UCSD-AML1 (cell line): ENCODE measurements at regions not wholly inside any gene's neighbourhood (a gene's known extent, or its start where the extent isn't known, plus 50 kb on each side); places are given as distances from the start of the nearest gene placed in this dataset.

Source experiments
- DNase-seq: peaks from one replicate; lab custom pipeline; 2025; ENCODE audit not compliant: unreplicated experiment; lab: John Stamatoyannopoulos, UW

DNA sequence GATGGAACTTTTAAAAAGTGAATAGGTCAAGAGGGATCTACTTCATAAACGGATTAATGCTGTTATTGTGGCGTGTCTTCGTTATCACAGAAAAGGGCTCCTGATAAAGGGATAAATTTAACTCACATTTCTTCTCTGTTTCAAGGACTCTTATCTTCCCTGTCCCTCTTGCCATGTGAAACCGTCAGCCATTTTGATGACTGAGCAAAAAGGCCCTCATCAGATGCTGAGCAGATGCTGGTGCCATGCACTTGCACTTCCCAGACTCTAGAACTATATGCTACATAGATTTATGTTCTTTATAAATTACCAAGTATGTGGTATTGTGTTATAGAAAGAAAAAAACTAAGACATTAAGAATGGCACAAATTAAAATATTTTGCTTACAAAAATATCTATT is 1011.8 kb upstream of the GBE1 start:
- no peak for DNase-seq

DNA sequence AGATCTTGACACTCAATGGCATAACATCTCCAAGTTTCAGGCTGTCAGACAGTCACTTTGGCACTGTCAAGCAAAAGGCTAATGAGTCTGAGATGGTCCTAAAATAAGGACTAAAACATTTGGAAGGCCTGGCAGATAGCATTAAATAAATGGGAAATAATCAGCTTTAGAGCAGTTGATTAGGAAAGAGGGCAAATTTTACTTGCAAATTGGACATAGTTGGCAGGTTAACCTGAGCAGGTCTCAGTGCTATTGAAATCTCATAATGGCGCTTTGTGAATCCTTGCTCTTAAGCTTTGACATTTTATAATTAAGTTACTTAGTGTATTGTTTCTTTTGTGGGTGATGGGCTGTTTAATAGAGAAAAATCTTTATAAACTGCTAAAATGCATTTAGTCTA is 1003.1 kb upstream of the GBE1 start:
- DNase-seq = no peak

DNA sequence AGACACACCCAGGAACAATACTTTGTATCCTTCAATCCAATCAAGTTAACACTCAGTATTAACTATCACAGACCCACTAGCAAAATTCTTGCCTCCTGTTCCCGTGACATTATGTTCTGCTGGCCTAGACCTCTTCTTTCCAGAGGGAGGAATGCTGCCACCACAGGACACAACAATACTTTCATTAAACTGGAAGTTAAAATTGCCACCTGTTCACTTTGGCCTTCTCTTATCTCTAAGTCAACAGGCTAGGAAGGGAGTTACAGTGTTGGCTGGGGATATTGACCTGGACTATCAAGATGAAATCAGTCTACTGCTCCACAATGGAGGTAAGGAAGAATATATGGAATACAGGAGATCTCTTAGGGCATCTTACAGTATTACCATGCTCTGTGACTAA is 1000.4 kb upstream of the GBE1 start:
- DNase-seq = no peak

DNA sequence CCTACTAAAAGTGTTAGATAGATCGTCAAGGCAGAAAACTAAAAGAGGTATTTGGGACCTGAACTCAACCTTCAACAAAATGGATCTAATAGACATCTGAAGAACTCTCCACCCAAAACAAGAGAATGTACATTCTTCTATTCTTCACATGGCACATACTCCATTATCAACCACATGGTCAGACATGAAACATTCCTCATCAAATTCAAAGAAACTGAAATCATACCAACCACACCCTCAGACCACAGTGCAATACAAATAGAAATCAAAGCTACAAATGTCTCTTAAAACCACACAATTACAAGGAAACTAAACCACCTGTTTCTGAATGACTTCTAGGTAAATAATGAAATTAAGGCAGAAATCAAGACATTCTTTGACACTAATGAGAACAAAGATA is 984.1 kb upstream of the GBE1 start:
- no peak for DNase-seq

DNA sequence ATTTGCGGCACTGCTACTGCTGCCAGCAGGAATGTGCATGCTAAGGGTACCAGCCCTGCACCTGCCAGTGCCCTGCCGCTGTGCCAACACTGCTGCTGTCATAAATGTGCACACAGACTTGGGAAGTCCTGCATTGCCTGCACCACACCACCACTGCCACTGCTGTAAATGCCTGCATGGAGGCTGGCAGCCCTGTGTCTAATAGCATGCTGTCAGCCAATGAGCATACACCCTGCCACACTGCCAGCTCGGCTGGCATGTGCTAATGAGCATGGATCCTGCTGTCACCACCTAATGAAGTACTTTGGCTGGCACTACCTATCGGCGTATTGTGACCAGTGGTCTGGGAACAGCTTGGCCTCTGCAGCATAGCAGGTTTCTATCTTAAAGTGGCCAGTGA is 981.8 kb upstream of the GBE1 start:
- DNase-seq = no peak

DNA sequence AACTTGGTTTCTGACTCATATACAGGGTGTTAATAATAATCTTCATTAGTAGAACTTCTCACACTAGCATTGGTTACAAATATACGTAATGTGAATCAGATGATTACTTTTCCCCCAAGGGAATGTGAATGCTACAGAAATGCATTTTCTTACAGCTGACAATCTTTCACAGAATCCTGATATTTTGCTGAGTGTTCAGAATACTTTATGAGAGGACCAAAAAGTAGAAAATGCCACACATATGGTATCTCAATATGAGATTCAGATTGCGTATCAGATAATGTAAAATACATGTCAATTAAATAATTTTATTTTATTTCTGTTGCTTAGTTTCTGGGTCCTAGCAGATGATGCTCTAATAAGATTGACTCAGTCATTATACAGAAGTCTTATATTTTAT is 979.9 kb upstream of the GBE1 start:
- DNase-seq = no peak

DNA sequence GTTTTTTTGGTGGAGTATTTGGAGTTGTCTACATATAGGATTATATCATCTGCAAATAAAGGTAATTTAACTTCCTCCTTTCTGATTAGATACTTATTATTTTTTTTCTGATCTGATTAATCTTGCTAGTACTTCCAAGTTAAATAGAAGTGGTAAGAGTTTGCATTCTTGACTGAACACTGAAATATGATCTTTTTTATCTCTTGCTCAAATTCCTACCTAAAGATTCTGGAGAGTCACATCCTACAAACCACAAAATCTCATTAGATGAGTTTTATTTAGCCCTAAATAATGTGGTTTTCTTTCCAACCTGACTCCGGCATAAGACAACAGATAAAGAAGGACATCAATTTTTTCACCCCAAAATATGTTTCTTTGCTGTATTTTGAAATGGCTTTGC is 977.9 kb upstream of the GBE1 start:
- no peak for DNase-seq

DNA sequence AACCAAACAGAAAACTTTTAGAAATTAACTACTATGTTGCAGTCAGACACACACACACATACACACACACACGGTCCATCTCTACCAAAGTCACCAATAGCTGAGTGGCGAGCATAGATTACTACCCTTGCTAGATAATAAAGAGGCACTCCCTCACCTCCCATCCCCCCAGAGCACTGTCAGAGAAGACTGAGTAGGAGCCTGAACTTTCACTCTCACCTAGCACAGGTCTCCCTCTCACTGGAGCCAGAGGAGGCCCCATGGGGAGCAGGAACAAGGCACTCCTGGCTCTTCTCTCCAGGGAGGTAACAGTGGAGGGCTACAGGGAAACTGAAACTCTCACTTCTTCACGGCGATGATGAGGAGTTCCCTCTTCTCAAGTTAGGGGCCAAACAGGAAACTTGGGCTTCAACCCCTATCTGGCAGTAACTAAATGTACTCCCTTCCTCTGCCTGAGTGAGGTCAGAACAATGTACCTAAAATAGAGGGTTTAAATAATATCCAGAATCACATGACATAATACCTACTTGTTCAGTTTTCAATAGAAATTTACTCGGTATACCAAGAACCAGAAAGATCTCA is 975.3 kb upstream of the GBE1 start:
- peak; percentile 24 for DNase-seq

DNA sequence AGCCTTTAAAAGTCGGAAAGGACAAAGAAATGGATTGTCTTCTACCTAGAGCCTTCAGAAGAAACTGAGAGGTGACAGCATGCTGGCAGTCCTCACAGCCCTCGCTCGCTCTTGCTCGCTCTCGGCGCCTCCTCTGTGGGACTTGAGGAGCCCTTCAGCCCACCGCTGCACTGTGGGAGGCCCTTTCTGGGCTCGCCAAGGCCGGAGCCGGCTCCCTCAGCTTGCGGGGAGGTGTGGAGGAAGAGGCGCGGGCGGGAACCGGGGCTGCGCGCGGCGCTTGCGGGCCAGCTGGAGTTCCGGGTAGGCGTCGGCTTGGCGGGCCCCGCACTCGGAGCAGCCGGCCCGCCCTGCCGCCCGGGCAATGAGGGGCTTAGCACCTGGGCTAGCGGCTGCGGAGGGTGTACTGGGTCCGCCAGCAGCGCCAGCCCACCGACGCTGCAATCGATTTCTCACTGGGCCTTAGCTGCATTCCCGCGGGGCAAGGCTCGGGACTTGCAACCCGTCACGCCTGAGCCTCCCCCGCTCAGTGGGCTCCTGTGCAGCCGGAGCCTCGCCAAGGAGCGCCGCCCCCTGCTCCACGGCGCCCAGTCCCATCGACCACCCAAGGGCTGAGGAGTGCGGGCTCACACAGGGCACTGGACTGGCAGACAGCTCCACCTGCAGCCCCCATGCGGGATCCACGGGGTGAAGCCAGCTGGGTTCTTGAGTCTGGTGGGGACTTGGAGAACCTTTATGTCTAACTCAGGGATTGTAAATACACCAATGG is 953.8 kb upstream of the GBE1 start:
- DNase-seq = no peak

DNA sequence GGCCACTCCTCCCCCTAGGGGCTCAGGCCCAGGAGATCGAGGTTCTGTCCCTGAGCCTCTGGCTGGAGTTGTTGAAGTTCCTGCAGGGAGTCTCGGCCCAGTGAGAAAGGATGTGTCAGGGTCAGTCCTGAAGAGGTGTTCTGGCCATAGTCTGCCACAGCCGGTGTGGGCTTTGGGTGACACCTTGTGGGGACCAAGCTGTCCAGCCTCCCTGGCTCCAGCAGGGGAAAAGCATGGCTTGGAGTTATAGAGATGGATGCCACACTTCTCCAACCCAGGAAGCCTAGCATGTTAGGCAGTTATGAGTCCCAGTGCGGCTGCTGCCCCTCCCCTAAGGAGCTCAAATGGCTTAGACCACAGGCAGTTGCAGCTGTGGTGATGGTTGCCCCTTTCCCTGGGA is 945.6 kb upstream of the GBE1 start:
- DNase-seq = peak; percentile 8

DNA sequence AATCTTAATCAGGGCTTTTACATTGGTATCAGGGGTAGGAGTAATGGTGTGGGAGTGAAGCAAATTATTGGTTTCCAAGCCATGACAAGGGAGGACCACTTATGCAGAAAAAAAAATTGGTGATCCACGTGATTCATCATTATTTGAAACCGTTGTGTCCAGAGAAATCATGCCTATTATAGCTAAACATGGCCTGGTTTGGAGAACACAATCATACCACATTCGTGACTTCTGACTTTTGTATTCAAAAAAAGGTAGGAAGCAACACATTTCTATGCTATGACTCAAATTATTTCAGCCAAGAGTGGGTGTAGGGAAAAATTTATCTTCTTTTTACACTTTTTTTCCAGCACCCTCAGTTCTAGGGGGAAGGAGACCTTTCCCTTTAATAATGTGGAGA is 924.3 kb upstream of the GBE1 start:
- no peak for DNase-seq

DNA sequence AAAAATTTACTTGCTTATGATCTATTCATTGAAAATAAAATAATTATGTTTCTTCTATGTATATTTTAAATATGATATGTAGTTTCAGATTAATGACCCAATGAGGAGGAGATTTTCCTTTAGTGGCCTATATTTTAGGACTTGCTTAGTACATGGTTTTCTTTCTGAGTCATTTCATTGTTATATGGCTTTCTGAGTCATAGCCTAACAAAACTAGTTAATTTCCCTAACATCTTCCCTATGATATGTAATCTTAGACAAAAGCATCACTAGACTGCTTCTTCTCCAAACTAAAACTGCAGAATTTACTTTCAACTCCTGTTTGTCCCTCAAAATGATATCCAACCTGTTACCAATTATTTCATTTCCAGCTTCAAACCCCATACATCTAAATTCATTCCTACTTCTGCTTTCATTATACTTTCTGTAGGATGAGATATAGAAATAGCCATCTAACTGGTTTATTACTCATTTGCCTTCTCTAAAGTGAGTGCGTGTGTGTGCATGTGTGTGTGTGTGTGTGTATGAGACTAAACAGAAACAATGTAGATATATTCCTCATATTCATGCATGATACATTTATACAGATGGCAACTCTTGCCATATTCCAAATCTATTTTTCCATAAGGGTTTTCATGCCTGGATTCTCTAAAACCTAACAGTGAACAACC is 915.0 kb upstream of the GBE1 start:
- no peak for DNase-seq

DNA sequence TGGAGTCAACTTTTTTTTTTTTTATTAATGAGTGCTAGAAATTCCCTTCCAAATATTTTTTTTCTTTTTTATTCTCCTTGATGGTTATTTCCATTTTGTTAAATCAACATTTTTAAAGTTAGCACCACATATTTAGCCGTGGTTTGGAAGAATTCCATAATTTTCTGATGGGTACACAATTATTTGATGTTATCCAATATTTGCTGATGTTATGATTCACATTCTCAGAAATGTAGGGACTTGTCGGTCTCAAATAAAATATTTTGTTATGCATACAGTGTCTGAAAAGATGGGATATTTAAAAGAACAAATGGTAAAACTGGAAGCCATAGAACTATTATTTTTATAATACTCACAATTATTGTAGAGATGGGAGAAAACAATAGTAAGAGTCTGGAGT is 911.5 kb upstream of the GBE1 start:
- no peak for DNase-seq

DNA sequence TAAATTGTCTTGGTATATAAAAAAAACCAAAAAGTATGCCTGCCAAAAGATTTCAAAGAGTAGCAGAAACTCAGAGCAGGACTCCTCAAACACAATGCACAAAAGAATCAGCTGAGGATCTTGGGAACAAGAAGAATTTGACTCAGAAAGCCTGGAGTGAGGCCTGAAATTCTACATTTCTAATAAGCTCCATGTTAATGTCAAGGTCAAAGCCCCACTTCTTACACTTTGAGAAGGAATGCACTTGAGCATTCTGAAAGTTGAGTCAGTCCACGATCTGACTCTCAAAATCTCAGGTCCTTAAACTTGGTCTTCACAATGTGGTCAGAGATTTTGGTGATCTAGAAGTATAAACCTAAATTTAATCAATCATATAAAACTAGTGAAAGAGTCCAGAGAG is 910.0 kb upstream of the GBE1 start:
- no peak for DNase-seq

DNA sequence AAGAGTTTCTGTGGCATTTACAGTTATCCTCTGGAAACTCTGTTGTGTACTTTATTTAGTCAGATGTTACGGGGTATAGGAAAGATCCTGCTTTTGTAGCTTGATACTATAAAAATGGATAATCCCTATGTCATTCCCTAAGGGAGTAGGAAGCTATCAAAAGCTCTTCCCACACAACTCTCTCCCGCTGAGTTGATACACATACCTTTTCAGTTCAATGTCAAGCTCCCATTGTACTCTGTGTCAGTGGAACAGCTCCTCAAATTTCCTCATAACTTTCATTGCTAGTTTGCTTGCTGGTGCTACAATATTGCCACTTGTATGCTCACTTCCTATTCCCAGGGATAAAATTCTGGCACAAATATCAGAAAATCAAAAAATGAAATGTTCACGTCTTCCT is 893.3 kb upstream of the GBE1 start:
- DNase-seq = no peak

DNA sequence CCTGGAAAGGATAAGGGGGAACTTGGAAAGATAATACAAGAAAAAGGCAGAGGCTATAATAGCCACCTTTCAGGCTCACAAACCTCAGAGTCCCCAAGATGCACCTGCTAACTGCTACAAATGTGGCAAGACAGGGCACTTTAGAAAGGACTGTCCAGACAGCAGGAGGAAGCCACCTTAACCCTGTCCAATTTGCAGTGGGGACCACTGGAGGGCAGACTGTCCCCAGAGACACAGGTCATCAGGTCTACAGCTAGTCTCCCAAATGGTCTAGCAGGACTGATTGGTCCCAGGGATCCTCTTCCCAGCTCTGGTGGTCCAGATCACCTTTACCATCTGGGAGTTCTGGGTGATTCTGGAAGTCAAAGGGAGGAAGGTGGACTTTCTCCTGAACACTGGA is 882.5 kb upstream of the GBE1 start:
- DNase-seq = peak; percentile 6

DNA sequence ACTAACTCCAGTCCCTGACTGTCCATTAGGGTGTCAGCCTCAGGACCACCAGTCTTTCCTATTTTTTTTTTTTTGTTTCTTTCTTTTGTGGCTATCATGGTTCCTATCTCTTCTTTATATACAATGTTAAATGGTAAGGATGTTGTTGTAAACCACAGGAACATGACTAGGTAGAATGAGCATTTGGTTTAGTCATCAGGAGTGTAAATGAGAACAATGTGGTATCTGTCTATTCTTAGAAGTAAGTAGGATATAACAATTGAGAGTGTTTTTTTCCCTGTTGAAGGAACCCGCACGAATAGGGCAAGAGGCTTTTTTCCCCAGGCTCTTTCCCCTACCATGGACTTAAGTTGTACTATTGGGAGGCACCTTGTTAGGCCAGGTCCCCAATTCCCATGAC is 880.3 kb upstream of the GBE1 start:
- DNase-seq = no peak

DNA sequence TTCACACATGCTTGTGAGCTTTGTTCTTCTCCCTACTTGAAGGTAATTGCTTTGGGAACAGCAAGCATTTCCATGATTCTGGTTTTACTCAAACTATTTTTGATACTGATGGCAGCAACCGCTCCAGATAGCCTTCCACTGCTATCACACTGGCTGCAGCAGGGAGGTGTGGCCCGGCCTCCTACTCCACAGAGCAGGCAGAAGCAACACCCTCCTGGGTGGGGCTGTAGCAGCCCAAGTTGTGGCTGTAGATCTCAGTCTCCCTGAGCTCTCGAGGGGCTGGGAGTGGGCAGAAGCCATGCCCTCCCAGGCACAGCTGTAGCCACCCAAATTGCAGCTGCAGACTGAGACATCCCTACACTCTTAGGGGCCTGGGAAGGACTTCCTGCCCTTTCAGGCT is 878.8 kb upstream of the GBE1 start:
- DNase-seq = no peak

DNA sequence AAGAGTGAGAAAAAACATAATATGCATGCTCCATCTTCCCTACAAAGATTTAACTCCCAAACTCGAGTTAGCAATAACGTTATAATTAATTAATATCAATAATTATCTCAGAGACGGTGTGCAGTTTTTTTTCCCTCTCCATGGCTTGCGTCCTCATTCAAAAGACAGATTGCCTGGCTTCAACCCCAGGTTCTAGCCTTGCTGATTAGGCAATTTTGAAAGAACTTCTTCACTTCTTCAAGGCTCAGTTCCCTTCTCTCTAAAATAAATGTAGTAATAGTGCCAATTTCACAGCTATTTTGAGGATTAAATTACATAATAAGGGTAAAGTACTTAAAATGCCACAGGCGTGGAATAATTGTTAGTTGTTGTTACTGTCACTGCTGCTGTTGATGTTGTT is 876.1 kb upstream of the GBE1 start:
- no peak for DNase-seq

DNA sequence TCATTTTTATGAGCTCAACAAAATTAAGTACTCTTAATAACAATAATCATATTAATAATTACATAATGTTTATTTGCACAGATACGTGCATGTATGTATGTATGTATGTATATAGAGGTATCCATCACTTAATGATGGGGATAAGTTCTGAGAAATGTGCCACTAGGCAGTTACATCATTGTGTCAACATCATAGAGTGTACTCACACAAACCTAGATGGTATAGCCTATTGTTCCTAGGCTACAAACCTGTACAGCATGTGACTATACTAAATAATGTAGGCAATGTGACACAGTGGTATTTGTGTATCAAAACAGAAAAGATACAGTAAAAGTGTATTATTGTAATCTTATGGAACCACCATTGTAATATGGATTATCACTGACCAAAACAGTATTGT is 874.7 kb upstream of the GBE1 start:
- DNase-seq = no peak

DNA sequence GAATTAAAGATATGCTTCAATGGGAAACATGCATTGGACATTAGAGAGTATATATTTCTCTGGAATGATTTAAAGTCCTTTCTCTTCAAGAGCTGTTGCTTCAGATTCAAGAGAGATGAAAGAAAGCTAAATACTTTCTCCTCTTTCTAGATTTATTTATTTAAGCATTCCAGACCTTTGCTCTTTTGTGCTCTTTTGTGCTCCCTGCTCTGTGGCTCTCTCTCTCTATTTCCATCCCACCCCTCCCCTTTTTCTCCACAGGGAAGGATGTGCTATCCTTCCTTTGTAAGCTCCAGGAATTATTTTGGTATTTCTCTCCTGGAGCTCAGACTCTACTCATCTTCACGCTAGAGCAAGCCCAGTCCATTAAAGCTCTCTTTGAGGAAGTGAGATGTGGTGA is 871.9 kb upstream of the GBE1 start:
- no peak for DNase-seq

DNA sequence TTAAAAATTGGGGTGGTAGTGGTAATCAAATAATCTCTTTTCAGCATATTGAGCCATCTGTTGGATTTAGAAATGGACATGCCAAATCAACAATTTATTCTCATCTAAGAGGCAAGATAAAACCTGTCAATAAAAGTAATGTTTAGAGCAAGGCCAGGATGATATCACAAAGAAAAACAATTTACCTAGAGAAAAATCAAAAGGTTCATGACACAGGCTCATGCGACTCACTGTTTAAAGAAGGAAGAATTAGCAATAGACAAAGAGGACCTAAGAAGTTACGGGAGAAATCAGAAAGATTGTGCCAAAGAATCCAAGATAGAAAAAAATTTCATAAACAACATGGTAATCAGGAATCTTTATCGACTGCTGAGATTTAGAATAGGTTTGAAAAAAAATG is 868.5 kb upstream of the GBE1 start:
- no peak for DNase-seq
